ENCODE measurements at regions not wholly inside any gene's neighbourhood (a gene's known extent, or its start where the extent isn't known, plus 50 kb on each side); places are given as distances from the start of the nearest gene placed in this dataset.

GRCh38 chr1:112056354-112056753 is 66.9 kb upstream of the KCND3 start:
- no peak for TF ChIP-seq CTCF (conservative IDR thresholded peaks at IDR 0.05)
- TF ChIP-seq EZH2 (IDR thresholded peaks at IDR 0.05; ENCODE audit: low read depth), result no peak
